ENCODE measurements at regions not wholly inside any gene's neighbourhood (a gene's known extent, or its start where the extent isn't known, plus 50 kb on each side); places are given as distances from the start of the nearest gene placed in this dataset.

DNA sequence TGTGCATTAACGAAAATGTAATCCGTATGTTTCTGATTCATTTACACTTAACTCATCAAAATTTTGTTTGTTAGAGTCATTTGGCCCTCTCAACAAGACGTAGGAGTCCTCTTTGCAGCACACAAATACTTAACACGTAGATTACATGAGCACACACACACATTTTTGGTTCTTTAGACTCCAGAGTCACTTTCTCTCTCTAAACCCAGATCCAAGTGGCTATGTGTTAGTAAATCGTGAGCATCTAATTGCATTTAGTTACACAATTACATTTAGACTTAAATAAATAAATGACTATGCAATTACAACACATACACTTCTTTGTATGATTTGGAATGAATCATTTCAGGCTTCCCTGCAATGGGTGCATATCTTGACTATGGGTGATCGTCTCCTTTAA is 109.0 kb upstream of the GREM2 start:
- TF ChIP-seq POLR2AphosphoS5 (IDR thresholded peaks at IDR 0.05) (no peak), POLR2A (IDR thresholded peaks at IDR 0.05) (no peak)
- TF ChIP-seq, protein P1, sequence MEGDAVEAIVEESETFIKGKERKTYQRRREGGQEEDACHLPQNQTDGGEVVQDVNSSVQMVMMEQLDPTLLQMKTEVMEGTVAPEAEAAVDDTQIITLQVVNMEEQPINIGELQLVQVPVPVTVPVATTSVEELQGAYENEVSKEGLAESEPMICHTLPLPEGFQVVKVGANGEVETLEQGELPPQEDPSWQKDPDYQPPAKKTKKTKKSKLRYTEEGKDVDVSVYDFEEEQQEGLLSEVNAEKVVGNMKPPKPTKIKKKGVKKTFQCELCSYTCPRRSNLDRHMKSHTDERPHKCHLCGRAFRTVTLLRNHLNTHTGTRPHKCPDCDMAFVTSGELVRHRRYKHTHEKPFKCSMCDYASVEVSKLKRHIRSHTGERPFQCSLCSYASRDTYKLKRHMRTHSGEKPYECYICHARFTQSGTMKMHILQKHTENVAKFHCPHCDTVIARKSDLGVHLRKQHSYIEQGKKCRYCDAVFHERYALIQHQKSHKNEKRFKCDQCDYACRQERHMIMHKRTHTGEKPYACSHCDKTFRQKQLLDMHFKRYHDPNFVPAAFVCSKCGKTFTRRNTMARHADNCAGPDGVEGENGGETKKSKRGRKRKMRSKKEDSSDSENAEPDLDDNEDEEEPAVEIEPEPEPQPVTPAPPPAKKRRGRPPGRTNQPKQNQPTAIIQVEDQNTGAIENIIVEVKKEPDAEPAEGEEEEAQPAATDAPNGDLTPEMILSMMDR (IDR thresholded peaks at IDR 0.05 in 8 of 11, conservative IDR thresholded peaks at IDR 0.05 in 3 of 11) = no peak
